ENCODE measurements at regions not wholly inside any gene's neighbourhood (a gene's known extent, or its start where the extent isn't known, plus 50 kb on each side); places are given as distances from the start of the nearest gene placed in this dataset.

DNA sequence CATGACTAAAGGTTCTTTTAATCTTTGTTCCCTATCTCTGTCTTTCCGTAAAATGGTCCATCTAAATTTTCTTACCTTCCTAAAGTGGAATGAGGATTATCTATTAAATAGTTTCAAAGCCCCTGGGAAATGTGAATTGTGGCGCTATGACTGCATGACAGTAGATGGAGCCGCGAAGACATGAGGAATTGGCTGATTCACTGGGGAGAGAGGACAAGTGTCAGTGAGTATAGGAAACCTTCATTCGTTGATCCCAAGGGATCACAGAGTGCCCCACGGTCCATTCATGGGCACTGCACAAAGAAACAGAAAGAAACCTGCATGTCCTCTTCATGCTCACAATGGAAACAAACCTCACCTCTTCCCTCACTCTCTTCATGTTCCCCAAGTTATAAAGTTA lies 479.3 kb upstream of the BTBD3 start:
- TF ChIP-seq, protein P1, sequence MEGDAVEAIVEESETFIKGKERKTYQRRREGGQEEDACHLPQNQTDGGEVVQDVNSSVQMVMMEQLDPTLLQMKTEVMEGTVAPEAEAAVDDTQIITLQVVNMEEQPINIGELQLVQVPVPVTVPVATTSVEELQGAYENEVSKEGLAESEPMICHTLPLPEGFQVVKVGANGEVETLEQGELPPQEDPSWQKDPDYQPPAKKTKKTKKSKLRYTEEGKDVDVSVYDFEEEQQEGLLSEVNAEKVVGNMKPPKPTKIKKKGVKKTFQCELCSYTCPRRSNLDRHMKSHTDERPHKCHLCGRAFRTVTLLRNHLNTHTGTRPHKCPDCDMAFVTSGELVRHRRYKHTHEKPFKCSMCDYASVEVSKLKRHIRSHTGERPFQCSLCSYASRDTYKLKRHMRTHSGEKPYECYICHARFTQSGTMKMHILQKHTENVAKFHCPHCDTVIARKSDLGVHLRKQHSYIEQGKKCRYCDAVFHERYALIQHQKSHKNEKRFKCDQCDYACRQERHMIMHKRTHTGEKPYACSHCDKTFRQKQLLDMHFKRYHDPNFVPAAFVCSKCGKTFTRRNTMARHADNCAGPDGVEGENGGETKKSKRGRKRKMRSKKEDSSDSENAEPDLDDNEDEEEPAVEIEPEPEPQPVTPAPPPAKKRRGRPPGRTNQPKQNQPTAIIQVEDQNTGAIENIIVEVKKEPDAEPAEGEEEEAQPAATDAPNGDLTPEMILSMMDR (IDR thresholded peaks at IDR 0.05; ENCODE audit: control insufficient read depth, insufficient read depth, low read depth, low read length, missing control alignments) = no peak
- DNase-seq (ENCODE audit: low read depth) = no peak
- H3K4me3 ChIP-seq (ENCODE audit: control insufficient read depth, low read depth, low read length) = no peak overlapping the region

DNA sequence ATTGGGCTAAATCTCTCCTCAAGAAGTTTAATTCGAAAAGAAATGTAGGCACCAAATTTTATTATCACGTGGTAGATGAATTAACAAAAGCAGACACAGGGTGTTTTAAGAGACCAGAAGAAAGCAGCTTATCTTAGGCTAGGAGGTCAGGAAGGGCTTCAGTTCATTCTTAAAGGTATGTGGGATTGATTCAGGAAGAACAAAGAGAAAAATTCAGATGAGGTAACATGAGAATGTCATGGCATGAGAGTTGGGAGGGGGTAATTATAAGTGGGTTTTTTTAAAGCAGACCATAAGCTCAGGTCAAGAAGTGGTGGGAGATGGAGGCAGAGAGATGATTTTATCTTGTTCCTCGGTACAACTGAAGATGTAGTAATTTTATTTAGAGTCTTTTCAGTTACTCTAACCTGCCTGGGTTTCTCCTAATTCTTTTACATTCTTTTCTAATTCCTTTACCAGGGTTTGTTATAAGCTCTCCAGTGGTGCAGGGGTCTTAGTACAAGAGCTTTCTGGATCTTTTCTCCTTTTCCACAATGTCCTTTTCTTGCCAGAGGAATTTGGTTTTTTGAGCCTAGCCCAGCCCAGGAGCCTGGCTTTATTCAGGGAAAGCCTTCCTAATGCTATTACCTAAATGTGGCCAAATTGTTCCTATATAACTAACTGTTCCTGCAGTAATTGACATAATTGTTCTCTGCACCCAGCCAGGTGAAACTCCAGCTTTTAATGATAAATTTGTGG lies 474.1 kb upstream of the BTBD3 start:
- DNase-seq (ENCODE audit: low read depth) = no peak
- H3K4me3 ChIP-seq (ENCODE audit: control insufficient read depth, low read depth, low read length) = no peak overlapping the region
- TF ChIP-seq, protein P1 (IDR thresholded peaks at IDR 0.05; ENCODE audit: control insufficient read depth, insufficient read depth, low read depth, low read length, missing control alignments) = no peak

DNA sequence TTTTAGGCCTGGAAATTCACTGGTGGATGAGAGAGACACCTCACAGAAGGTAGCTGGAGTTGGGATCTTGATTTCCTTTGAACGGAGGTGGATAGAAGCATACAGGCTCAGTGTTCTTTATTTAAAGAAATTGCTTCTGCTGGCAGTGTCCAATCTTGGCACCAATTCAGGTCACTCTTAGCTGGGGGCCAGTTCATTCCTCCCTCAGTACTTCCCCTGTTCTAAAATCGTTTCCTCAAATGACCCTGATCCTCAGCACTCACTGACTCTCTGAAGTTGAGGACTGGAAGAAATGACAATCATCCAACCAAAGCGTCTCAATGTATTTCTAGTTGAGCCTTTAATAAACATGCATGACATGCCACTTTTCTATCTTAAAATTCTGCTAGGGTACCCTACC lies 472.5 kb upstream of the BTBD3 start:
- no peak for DNase-seq (ENCODE audit: low read depth)
- no peak overlapping the region for H3K4me3 ChIP-seq (ENCODE audit: control insufficient read depth, low read depth, low read length)
- TF ChIP-seq, protein P1 (IDR thresholded peaks at IDR 0.05; ENCODE audit: control insufficient read depth, insufficient read depth, low read depth, low read length, missing control alignments) = no peak

DNA sequence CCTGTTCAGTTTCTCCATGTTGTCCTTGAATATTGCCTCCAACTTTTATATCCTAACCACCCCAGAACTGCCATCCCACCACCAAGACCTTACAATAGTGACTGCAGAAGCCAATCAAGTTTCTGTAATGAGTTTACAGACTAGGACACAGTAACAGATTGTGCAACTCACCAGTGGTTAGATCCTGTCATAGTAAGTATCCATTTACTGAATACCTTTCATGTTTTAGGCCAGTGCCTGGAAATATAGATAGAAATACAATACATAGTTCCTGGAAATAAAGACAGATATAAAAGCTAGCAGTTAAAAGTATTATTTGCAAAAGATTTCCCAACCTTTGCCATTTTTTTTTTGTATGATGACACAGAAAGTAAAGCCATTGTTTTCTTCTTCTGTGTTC lies 471.8 kb upstream of the BTBD3 start:
- TF ChIP-seq, protein P1 (IDR thresholded peaks at IDR 0.05; ENCODE audit: control insufficient read depth, insufficient read depth, low read depth, low read length, missing control alignments) = no peak
- no peak for DNase-seq (ENCODE audit: low read depth)
- H3K4me3 ChIP-seq (ENCODE audit: control insufficient read depth, low read depth, low read length) = no peak overlapping the region

DNA sequence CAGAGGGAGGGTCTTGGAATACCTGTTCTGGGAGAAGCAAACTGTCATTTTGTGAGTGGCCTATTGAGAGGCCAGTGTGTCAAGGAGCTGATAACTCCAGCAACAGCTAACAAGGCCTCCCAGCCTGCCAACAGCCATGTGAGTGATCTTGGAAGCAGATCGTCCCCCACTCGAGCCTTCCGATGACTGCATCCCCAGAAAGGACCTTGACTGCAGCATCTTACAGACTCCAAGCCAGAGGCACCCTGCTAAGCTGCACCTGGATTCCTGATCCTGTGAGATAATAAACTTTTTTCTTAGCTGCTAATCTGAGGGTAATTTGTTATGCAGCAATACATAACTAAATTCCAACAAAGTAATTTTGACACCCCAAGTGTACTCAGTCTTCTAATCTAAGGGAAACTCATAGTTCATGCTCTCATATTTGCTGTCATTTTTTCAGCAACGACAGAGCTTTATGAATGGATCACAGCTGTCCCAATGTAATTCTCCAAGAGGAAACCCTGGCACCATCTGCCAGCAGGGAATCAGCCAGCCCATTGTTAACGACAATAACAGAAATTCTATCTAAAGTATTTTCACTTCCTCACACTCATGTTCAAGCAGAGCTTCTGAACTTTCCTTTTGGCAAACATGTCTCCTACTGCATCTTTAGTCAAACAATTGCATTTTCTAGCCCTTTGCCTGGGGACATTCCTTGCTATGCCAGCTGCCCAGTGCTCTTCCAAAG lies 470.2 kb upstream of the BTBD3 start:
- no peak overlapping the region for H3K4me3 ChIP-seq (ENCODE audit: control insufficient read depth, low read depth, low read length)
- no peak for DNase-seq (ENCODE audit: low read depth)
- TF ChIP-seq, protein P1 (IDR thresholded peaks at IDR 0.05; ENCODE audit: control insufficient read depth, insufficient read depth, low read depth, low read length, missing control alignments) = no peak

DNA sequence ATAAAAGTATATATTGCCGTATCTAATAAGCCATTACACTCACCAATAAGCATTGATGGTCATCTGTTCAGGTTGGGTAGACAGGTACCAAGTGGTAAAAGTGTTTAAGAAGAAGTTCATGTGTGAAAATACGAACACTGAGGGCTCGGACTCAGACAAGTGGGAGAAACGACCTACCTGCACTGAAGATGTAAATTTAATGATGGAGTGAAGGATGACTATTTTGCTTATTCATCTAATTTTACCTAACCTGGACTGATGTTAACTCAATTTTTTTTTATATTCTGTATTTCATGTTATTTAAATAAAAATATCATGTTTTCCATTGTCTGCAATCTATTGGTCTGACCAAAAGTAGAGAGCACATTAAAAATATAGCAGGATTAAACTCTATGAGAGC lies 469.1 kb upstream of the BTBD3 start:
- H3K4me3 ChIP-seq (ENCODE audit: control insufficient read depth, low read depth, low read length) = no peak overlapping the region
- TF ChIP-seq, protein P1 (IDR thresholded peaks at IDR 0.05; ENCODE audit: control insufficient read depth, insufficient read depth, low read depth, low read length, missing control alignments) = no peak
- no peak for DNase-seq (ENCODE audit: low read depth)

Data from AG09309 (cell line).